ENCODE measurements at regions not wholly inside any gene's neighbourhood (a gene's known extent, or its start where the extent isn't known, plus 50 kb on each side); places are given as distances from the start of the nearest gene placed in this dataset.

DNA sequence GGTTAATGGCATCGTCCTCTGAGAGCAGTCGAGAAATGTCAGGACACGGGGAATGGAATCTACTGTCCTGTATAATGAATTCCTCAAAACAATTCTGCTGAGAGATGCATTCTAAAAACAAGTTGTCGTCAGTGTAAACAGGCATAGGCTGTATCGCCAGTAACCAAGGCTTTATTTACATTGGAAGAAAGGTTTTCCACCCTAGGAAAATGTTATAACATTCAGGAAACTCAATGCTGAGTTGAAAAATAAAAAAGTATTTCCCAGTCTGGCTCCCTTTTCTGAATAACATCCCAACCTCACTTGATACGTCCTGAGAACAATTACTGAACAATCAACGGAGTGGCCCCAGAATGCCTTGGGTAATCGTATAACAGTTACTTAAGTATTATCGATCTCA is 79.6 kb upstream of the UCN3 start:
- TF ChIP-seq EZH2 (IDR thresholded peaks at IDR 0.05) (no peak), POLR2AphosphoS5 (IDR thresholded peaks at IDR 0.05; ENCODE audit: borderline replicate concordance, low read depth, low read length) (no peak), FOXP2 (optimal IDR thresholded peaks at IDR 0.05; ENCODE audit: control extremely low read depth, extremely low read length, insufficient read depth) (no peak)
